NOMO-1 treated with DMSO at 0.1 percent for 48 hours (cell line): ENCODE measurements at regions not wholly inside any gene's neighbourhood (a gene's known extent, or its start where the extent isn't known, plus 50 kb on each side); places are given as distances from the start of the nearest gene placed in this dataset.
"Not testable (repeated sequence)": the region's sequence is repeated elsewhere in the genome, so short reads cannot be mapped to it uniquely, and the experiment has no call there.

ENCODE experiments used
- DNase-seq: peaks from one replicate; lab custom pipeline; 2025; ENCODE audit not compliant: unreplicated experiment; lab: John Stamatoyannopoulos, UW

DNA sequence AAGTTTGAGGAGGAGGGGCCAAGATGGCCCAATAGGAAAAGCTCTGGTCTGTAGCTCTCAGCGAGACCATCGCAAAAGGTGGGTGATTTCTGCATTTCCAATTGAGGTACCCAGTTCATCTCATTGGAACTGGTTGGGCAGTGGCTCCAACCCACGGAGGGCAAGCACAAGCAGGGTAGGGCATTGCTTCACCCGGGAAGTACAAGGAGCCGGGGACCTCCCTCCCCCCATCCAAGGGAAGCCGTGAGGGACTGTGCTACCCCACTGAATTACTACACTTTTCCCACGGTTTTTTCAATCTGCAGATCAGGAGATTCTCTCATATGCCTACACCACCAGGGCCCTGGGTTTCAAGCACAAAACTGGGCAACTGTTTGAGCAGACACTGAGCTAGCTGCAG is 58.0 kb upstream of the EFCAB3 start:
- no peak for DNase-seq

DNA sequence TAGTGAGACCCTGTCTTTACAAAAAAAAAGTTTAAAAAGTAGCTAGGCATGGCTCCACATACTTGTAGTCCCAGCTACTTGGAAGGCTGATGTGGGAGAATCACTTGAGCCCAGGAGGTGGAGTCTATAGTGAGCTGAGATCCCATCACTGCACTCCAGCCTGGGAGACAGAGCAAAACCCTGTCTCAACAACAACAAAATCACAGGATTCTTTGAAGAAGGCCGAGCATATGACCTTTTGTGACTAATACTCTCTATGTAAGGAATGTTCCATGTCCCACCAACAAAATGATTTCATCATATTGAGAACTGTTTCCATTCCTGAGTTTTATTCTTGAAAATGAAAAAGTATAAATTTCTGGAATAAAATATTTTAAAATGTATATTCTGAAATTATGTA is 58.9 kb upstream of the EFCAB3 start:
- no peak for DNase-seq

DNA sequence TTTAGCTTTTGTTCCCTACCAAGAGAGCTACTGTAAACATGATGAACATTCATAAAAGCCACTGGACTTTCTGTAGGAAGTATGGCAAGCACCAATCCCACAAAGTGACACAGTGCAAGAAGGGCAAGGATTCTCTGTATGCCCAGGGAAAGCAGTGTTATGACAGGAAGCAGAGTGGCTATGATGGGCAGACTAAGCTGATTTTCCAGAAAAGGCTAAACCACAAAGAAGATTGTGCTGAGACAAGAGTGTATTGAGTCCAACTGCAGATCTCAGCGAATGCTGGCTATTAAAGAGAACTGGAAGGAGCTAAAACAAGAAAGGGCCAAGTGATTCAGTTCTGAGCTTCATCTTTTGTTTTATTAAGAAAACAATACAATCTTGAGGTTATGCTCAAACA is 60.5 kb upstream of the EFCAB3 start:
- DNase-seq: no peak

DNA sequence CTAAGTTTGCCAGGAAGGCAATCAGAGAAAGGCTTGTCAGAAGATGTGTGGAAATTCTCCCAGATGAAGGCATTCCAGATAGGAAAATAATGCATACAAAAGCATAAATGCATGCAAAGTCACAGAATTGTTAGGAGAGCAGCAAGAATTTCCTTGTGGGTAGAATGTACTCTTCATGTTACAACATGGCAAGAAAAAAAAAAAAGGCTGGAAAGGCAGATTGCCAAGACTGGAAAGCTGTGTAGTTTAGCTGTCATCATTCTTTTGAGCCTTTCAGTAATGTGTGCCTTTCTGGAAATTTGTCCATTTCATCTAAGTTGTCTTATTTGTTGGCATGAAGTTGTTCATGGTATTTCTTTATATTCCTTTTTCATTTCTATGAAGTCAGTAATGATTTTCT is 71.0 kb upstream of the EFCAB3 start:
- no peak for DNase-seq

DNA sequence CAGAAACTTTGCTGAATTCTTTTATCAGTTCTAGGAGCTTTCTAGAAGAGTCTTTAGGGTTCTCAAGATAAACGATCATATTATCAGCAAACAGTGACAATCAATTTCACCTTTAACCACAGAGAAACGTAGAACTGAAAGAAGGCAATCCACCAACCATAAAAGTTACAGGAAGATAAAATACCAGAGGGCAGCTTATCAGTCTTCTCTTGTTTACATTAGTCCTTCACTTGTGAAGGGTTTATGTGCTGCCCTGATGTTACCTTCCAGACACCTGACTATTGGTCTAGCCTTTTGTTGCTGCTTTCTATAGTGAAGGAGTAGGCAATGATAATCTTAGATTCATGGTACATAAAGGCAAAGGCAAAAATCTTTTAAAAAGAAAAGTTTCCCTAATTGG is 73.2 kb upstream of the EFCAB3 start:
- no peak for DNase-seq

DNA sequence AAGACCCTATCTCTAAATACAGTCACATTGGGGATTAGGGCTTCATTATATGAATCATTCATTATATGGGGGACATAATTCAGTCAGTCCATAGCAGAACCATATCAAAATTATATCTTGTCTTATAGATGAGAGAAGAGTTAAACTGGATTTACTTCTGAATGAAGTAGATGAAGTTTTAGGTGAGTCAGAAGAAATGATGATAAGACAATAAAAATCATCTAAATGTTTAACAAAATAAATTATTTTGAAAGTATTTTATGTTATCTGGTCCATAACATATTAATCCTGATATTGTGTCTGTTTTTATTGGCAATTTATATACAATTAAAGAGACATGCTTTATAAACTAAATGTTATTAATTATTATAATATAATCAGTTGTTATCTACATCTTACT is 76.9 kb upstream of the EFCAB3 start:
- no peak for DNase-seq

DNA sequence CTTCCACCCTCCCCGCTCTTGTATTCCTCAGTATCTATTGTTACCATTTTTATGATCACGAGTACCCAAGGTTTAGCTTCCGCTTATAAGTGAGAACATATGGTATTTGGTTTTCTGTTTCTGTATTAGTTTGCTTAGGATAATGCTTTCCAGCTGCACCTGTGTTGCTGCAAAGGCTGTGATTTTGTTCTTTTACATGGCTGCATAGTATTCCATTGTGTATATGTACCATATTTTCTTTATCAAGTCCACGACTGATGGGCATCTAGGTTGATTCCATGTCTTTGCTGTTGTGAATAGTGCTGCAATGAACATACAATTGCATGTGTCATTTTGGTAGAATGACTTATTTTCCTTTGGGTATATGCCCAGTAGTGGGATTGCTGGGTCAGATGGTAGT is 79.7 kb upstream of the EFCAB3 start:
- no peak for DNase-seq

DNA sequence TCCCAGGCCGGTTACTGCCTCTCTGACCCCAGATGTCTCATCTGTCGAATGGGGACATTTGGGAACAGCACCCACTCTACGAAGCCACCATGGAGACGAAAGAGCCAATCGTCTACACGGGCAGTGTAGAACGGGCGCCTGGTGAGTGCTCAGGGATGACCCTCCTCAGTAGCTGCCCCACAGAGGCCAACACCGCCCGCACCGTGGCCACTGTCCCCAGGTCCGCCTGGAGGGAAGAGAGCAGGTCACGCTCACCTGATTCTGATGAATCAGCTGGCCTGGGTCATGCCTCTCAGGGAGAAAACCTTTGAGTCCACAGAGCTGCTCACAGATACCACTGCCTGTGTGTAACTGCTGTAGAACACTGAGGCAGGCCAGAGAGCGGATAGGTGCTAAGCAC is 105.1 kb upstream of the EFCAB3 start:
- DNase-seq: not testable (repeated sequence)

DNA sequence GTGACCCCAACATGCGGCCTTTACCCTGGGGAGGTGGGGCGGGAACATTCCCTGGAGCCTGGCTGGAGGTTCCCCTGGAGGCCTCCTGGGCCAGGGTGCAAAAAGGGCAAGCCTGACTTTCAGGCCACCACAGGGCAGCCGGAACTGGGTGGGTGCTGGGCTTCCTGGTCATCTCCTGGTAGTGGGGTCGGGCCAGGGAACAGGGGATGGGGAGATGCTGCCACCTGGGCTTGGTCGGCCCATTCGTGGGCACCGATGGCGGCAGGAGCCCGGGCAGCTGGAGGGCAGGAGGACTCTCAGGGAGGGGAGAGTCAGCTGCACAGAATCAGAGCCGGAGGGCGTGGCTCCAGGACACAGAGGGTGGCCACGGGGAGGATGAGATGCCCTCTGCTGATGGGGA is 112.0 kb upstream of the EFCAB3 start:
- not testable (repeated sequence) for DNase-seq

DNA sequence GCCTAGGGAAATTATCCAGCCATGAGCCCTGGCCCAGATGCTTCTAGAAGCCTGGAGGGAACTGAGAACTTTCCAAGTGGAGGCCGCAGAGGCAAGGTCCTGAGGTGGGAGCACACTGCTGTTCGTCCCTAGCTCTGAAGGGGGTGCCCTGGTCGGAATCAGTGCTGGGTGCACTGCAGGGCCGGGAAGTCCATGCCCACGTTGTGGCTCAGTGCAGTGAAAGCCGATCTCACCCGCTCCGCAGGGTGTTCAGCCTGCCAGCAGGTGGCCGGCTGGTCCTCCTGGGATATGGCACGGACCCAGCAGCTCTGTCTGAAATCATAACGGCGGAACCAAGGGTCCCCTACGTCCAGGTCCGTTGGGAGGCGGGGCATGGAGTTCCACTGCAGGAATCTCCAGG is 115.4 kb upstream of the EFCAB3 start:
- DNase-seq: not testable (repeated sequence)

DNA sequence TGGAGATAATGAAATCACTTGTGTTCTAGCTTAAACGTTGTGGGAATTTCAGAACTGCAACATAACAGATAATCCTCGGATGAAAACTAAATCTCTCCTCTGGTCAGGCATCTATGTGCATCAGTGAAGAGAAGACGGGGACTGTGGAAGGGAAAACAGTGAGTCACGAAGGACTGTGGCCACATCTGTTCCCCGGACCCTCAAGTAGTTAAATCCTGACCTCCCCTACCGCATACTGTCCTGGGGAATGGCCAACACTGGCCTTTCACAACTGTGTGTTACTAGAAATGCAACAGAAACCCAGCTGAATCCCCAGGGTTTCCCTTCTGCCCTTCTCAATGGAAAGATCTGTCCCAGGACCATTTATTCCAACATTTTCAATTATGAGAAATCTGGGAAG is 124.6 kb upstream of the EFCAB3 start:
- DNase-seq: not testable (repeated sequence)

DNA sequence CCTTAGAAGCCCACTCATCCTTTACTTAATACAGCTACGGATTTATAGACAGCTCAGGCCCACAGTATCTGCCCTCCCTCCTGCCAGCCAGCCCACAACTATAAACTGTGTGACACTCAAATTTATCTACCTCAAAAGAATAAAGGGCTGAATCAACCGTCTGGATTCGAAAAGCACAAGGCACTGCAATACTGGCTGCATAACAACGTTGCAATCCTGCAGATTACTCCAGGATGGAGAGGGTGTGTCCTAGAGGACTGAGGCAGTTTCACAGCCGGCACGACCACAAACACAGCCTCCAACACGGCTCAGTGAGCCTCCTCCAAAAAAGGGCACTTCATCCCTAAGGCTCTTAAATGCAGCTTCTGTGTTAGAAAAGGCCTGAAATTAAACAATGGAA is 138.3 kb upstream of the EFCAB3 start:
- DNase-seq: not testable (repeated sequence)

DNA sequence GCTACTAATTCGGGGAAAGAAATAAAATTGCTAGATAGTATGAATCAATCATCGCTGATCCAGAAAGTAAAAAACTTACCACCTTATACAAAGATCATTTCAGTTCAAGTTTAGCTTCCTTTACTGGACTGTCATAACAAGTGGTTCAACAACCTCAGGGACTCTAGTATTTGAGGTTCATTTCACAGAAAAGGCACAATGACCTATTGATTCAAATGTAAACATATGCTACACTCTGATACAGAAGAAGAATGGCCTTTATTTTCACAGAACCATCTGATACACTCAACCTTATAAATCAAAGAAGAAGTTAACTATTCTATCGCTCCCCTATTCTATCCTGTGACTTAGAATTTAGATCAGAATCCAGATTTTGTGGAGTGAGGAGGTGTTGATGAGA is 140.8 kb upstream of the EFCAB3 start:
- not testable (repeated sequence) for DNase-seq

DNA sequence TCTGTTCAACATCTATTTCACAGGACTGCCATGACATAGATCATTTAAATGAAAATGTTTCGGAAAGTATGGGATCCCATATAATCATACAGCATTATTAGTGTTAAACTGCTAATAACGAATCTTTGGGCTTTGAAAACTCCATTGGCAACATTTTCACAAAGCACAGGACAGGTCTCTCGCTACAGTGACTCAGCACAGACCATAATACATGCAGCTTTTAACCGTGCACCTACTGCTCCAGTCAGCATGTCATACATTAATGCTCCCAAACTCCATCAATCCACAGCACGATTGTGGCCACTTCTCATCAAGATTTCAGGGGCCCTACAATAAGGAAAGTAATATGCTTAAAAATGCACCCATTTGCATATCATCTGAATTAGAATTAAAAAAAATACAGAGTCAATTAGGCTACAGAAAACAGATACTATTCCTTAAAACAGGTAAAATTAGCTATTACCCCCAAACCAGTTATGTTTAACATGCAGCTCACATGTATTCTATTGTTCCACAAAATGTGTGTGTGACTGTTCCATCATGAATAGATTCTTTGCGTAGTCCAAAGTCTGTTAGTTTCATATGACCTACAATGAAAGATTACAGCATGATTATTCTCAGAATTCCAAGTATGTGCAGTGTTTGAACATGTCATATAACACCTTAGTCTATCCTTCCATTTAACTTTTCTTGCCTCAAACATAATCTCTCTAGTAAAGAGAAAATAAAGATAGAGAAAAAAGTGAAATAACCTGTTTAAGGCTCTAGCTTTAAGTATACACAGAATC is 141.6 kb upstream of the EFCAB3 start:
- not testable (repeated sequence) for DNase-seq

DNA sequence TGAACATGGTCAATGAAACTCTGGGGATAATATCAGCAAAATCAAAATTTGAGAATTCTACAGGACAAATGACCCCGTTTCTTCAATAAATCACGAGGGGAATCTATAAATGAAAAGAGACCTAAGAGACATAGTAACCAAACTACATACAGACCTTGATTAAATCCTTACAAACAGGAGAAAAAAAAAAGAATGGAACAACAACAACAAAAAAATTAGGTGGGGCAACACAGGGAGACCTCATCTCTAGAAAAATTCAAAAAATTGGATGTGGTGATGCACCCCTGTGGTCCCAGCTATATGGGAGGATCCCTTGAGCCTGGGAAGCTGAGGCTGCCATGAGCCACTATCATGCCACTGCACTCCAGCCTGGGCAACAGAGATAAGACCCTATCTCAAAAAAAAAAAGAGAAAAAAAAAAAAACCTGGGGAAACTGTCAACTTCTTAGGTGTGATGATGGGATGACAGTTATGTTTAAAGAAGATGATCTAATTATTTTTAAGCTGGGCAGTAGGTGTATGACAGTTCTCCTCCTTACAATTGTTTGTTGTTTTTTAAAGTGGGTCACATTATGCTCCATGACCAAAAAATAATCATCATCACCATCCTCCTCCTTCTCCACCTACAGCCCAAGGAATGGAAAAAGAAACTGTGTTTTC is 146.4 kb upstream of the EFCAB3 start:
- DNase-seq: not testable (repeated sequence)

DNA sequence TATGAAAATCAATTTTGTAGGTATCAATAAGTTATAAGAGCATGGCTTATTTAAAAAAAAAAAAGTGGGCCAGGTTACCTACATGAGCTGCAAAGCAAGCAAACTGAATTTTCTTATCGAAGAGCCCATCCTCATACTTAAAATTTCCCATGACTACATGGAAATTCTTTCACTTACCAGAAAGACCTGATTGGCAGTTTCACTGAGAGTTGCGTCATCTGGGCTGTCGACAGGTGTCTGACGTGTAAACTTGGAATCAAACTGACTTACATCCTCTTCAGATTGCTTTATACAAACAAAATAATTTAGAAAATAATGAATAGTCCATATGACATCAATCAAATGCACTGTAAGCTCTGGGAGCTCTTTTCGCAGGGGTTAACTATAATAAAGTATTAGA is 149.1 kb upstream of the EFCAB3 start:
- DNase-seq: not testable (repeated sequence)

DNA sequence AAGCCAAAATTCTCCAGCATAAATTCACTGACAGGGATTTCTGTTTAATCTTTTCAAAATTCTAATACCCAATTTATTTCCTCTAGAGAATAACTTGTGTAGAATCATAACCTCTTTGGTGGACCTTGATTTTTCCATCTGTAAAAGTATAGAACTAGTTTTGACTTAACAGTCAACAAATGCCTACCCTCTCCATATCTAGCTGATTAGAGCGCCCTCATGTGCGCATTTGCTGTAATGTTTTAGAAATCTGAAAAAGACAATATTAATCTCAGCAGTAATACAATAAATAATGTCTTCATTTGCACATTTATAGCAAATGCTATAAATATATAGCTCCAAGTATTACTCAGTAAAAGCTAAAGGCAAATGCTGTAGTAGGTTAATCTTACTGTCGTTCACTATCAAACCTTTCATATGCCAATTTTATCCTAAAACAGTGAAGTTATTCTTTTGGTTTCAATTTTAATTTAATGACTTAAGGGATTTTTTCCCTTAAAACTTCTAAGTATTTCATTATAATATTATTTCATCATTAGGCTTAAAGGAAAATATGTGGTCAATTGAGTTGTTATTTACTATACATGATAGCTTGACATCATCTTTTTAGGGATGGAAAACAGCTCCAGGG is 153.6 kb upstream of the EFCAB3 start:
- DNase-seq: not testable (repeated sequence)

DNA sequence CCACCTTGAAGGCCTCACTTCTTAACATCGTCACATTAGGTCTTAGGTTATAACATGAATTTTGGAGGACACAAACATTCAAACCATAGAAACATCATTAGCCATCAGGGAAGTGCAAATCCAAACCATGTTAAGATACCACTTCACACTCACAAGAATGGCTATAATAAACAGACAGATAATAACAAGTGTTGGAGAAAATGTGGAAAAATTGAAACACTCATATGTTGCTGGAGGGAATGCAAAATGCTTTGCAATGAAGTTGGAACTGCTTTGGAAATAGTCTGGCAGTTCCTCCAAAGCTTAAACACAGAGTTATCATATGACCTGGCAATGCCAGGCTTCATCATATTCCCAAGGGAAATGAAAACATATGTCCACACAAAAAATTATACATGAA is 156.8 kb upstream of the EFCAB3 start:
- not testable (repeated sequence) for DNase-seq

DNA sequence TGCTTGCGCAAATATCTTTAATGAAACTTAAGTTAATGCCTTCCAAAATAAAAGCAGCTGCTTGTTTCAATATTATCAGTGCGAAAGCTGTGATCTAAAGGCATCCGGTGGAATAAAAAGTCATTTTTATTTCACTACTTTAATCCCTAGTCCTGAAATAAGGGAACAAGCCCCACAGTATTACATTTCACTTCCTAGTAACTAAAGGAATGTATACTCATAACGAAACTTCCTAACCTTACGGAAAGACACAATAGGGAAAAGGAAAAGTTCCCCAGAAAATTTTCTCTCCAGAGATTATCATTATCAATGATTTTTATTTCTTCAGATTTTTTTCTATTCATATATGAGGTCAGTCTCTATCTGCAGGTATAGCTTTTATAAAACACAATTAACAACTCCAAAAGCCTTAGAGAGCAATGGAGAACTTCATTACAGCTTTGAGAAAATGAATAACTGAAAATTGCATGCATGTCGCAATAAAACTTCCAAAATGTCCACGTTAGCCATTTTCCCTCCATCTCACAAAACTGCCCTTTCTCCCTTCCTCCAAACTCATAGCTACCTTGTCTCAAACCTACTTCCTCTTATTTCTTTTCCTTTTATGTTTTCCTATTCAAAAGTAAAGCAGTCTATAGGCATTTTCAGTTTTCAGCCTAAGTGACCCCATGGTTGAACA is 154.3 kb upstream of the MED13 start:
- no peak for DNase-seq

DNA sequence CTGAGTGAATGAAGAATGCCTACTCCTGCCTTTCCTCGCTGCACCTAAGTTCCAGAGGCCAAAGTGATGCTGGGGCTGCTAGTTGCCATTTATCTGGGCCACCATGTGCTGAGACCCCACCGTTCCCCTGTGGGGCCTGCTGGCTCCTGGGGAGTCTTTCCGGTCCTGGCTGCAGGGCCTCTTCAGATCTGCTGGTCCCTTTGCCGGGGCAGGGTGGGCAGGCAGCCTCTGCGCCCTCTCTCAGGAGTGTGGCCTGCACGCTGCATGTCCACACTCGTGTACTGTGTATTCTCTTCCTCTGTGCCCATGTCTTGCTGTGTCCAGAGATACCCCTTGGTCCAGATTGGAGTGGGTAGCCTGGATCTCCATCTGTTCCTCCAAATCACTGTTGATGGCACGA is 151.8 kb upstream of the MED13 start:
- no peak for DNase-seq

DNA sequence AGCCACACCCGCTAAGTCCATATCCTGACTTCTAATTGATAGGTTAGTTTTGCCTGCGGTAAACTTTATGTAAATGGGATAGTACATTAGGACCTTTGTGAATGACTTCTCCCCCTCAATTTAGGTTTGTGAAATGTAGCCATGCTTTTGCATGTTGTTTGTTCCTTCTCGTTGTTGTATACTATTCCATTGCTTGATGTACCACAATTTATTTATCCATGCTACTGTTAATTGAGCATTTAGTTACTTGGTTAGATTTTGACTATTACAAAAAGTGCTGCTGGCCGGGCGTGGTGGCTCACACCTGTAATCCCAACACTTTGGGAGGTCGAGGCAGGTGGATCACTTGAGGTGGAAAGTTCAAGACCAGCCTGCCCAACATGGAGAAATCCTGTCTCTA is 150.8 kb upstream of the MED13 start:
- not testable (repeated sequence) for DNase-seq

DNA sequence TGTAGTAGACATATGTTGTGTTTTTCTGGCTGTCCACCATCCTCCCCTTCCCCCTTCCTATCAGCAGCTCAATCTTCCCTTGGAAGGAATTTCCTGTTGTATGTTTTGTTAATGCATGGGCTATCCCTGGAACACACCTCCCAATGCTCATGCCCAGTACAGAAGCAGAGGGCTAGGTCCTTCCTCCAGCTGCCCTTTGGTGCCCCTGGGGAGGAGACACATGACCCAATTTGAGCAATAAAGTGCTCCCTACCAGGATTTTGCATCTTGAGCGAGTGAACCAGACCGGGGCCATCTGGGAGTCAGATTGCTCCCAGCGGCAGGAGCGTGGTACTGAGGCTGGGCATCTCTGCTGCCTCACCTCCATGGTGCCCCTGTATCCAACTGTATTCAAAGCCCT is 141.5 kb upstream of the MED13 start:
- DNase-seq: no peak
